ENCODE measurements at regions not wholly inside any gene's neighbourhood (a gene's known extent, or its start where the extent isn't known, plus 50 kb on each side); places are given as distances from the start of the nearest gene placed in this dataset.

DNA sequence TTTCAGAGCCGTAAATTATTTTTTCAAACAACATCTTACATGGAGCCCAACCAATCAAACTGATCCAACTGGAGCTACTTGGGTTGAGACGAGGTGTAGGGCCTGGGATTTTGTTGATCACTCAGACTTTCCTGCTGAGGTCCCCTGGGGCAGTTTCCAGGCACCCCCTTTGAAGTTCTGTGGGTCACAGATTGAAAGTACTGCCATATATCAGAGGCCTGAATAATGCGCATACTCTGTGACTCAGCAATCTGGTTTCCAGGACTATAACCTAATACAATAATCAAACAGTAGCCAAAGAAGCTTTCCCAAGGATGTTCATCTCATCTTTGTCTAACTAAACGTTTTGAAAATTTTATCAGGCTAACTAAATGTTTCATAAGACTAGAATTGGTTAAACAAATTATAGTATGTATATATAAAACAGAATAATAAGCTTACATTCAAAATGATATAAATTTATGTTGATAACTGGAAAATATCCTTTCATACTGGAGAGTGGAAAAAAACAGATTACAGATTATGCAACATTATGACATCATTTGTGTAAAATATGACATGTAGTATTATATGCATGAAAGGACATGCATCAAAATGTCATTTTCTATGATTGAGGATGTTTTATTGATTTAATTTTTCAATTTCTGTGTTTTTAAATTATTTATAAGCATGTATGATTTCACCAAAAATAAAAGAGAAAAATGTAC, 617.1 kb downstream of the NTRK3 start:
- no peak overlapping the region for H3K27ac ChIP-seq (ENCODE audit: low read depth)
- ATAC-seq (no peak), DNase-seq (ENCODE audit: low spot score) (no peak)

GRCh38 chr15:87638554-87639083, 617.9 kb downstream of the NTRK3 start:
- Histone ChIP-seq H3K27me3 (ENCODE audit: insufficient read depth) (no peaks in the 10 kb centered on the region), H3K4me3 (no peak overlapping the region), H4K20me1 (replicated peaks; ENCODE audit: insufficient read depth) (no peaks in the 10 kb centered on the region), H3F3A (replicated peaks; ENCODE audit: low read depth) (no peaks in the 10 kb centered on the region), H3K27ac (ENCODE audit: low read depth) (no peak overlapping the region), H3K9me2 (ENCODE audit: insufficient read depth) (peaks cover 10% of the 10 kb centered on the region), H3K4me1 (ENCODE audit: insufficient read depth) (peaks cover 9% of the 10 kb centered on the region; the same call in 1 of the 2 replicates), H3K4me2 (no peak overlapping the region), H2AFZ (no peak overlapping the region), H3K36me3 (ENCODE audit: insufficient read depth) (no peaks in the 10 kb centered on the region), H3K79me2 (replicated peaks; ENCODE audit: insufficient read depth) (no peaks in the 10 kb centered on the region)
- no peak overlapping the region for H3K27ac Mint-ChIP-seq
- H3K4me3 Mint-ChIP-seq: no peak overlapping the region
- no peaks in the 10 kb centered on the region for H3K27me3 Mint-ChIP-seq (ENCODE audit: insufficient read depth, low read depth, poor library complexity)
- peaks cover 12% of the 10 kb centered on the region for H3K4me1 Mint-ChIP-seq
- DNase-seq (ENCODE audit: low spot score): no peak
- H3K36me3 Mint-ChIP-seq (ENCODE audit: low read depth): no peaks in the 10 kb centered on the region
- H3K9me3 Mint-ChIP-seq: no peaks in the 10 kb centered on the region
- no peak for ATAC-seq
- TF ChIP-seq, protein P1, sequence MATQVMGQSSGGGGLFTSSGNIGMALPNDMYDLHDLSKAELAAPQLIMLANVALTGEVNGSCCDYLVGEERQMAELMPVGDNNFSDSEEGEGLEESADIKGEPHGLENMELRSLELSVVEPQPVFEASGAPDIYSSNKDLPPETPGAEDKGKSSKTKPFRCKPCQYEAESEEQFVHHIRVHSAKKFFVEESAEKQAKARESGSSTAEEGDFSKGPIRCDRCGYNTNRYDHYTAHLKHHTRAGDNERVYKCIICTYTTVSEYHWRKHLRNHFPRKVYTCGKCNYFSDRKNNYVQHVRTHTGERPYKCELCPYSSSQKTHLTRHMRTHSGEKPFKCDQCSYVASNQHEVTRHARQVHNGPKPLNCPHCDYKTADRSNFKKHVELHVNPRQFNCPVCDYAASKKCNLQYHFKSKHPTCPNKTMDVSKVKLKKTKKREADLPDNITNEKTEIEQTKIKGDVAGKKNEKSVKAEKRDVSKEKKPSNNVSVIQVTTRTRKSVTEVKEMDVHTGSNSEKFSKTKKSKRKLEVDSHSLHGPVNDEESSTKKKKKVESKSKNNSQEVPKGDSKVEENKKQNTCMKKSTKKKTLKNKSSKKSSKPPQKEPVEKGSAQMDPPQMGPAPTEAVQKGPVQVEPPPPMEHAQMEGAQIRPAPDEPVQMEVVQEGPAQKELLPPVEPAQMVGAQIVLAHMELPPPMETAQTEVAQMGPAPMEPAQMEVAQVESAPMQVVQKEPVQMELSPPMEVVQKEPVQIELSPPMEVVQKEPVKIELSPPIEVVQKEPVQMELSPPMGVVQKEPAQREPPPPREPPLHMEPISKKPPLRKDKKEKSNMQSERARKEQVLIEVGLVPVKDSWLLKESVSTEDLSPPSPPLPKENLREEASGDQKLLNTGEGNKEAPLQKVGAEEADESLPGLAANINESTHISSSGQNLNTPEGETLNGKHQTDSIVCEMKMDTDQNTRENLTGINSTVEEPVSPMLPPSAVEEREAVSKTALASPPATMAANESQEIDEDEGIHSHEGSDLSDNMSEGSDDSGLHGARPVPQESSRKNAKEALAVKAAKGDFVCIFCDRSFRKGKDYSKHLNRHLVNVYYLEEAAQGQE (IDR thresholded peaks at IDR 0.05; ENCODE audit: unreplicated experiment): no peak
- no peak for TF ChIP-seq CREB1 (CRISPR knock-in tag; IDR thresholded peaks at IDR 0.05; ENCODE audit: low read depth)
- no peak for TF ChIP-seq STAT1 (IDR thresholded peaks at IDR 0.05; ENCODE audit: unreplicated experiment)
- TF ChIP-seq ETS1 (IDR thresholded peaks at IDR 0.05): no peak
- no peak for TF ChIP-seq ZNF114 (CRISPR knock-in tag; IDR thresholded peaks at IDR 0.05)
- TF ChIP-seq EZH2phosphoT487 (IDR thresholded peaks at IDR 0.05; ENCODE audit: unreplicated experiment): no peak
- TF ChIP-seq POLR2AphosphoS5 (IDR thresholded peaks at IDR 0.05; ENCODE audit: low read depth): no peak
- TF ChIP-seq JUNB (IDR thresholded peaks at IDR 0.05; ENCODE audit: unreplicated experiment): no peak

More for the DNA sequence above, 617.1 kb downstream of the NTRK3 start:
- Mint-ChIP-seq H3K27me3 (ENCODE audit: insufficient read depth, low read depth, poor library complexity) (no peaks in the 10 kb centered on the region), H3K9me3 (no peaks in the 10 kb centered on the region; the same call in 2 of the 3 replicates), H3K27ac (no peak overlapping the region), H3K4me1 (peaks cover 12% of the 10 kb centered on the region), H3K36me3 (ENCODE audit: low read depth) (no peaks in the 10 kb centered on the region), H3K4me3 (no peak overlapping the region)
- TF ChIP-seq, protein P1 (IDR thresholded peaks at IDR 0.05; ENCODE audit: unreplicated experiment): no peak
- no peak for TF ChIP-seq ETS1 (IDR thresholded peaks at IDR 0.05)
- no peak for TF ChIP-seq JUNB (IDR thresholded peaks at IDR 0.05; ENCODE audit: unreplicated experiment)
- TF ChIP-seq POLR2AphosphoS5 (IDR thresholded peaks at IDR 0.05; ENCODE audit: low read depth): no peak
- TF ChIP-seq NANOG (IDR thresholded peaks at IDR 0.05; ENCODE audit: borderline replicate concordance): no peak
- TF ChIP-seq EZH2phosphoT487 (IDR thresholded peaks at IDR 0.05; ENCODE audit: unreplicated experiment): no peak
- TF ChIP-seq STAT1 (IDR thresholded peaks at IDR 0.05; ENCODE audit: unreplicated experiment): no peak
- no peak for TF ChIP-seq ZNF331 (CRISPR knock-in tag; IDR thresholded peaks at IDR 0.05; ENCODE audit: low read depth)
- TF ChIP-seq CREB1 (CRISPR knock-in tag; IDR thresholded peaks at IDR 0.05; ENCODE audit: low read depth): no peak
- no peaks in the 10 kb centered on the region for H3K27me3 ChIP-seq (ENCODE audit: insufficient read depth)
- H3K79me2 ChIP-seq (replicated peaks; ENCODE audit: insufficient read depth): no peaks in the 10 kb centered on the region
- H3K9me2 ChIP-seq (ENCODE audit: insufficient read depth): peaks cover 10% of the 10 kb centered on the region
- no peak overlapping the region for H3K4me2 ChIP-seq
- no peak overlapping the region for H2AFZ ChIP-seq
- no peaks in the 10 kb centered on the region for H3K36me3 ChIP-seq (ENCODE audit: insufficient read depth)
- H3F3A ChIP-seq (replicated peaks; ENCODE audit: low read depth): no peaks in the 10 kb centered on the region
- H4K20me1 ChIP-seq (replicated peaks; ENCODE audit: insufficient read depth): no peaks in the 10 kb centered on the region
- peaks cover 9% of the 10 kb centered on the region; the same call in 1 of the 2 replicates for H3K4me1 ChIP-seq (ENCODE audit: insufficient read depth)
- no peak overlapping the region for H3K4me3 ChIP-seq
